GM12878 (cell line): ENCODE measurements at regions not wholly inside any gene's neighbourhood (a gene's known extent, or its start where the extent isn't known, plus 50 kb on each side); places are given as distances from the start of the nearest gene placed in this dataset.

Experiments
- ATF3 ChIP-seq: IDR thresholded peaks from 2 replicates; pipeline ENCODE4 v1.6.1; 2011; ENCODE audit warnings: low read depth, mild to moderate bottlenecking, low read length, moderate library complexity, borderline replicate concordance; ENCODE audit errors: extremely low read depth
- ELK1 ChIP-seq: IDR thresholded peaks from 2 replicates; pipeline ENCODE4 v1.6.1; 2012; ENCODE audit warnings: low read depth, low read length, improper control_type of control experiment
- HDAC6 ChIP-seq: fragments of 200-600 bp; sonication (generic); IDR thresholded peaks from one replicate; pipeline ENCODE4 v1.8.0; 2017; ENCODE audit warnings: antibody characterized with exemption; ENCODE audit not compliant: unreplicated experiment
- HSF1 ChIP-seq: fragments of 150-350 bp; IDR thresholded peaks from 2 replicates; pipeline ENCODE4 v1.6.1; 2014; ENCODE audit warnings: mild to moderate bottlenecking, low read depth, low read length
- RB1 ChIP-seq: fragments of 450-650 bp; formaldehyde crosslinking; IDR thresholded peaks from 2 replicates; pipeline ENCODE4 v1.6.1; 2017; ENCODE audit warnings: mild to moderate bottlenecking, borderline replicate concordance
- ZBTB40 ChIP-seq: fragments of 450-650 bp; IDR thresholded peaks from 2 replicates; pipeline ENCODE4 v1.6.1; 2016; ENCODE audit warnings: mild to moderate bottlenecking, moderate library complexity, borderline replicate concordance

GRCh38 chr12:68431786-68432185 lies 99.6 kb upstream of the MDM1 start (continued):
- TF ChIP-seq HSF1 (no peak), RB1 (no peak), ZBTB40 (no peak), ELK1 (no peak), ATF3 (no peak), HDAC6 (no peak)
